IMR-90 (cell line): ENCODE measurements at regions not wholly inside any gene's neighbourhood (a gene's known extent, or its start where the extent isn't known, plus 50 kb on each side); places are given as distances from the start of the nearest gene placed in this dataset.

Experiments
- ATAC-seq: fragments of 200-7000 bp; cut with Tn5 transposase; 2 replicates; pipeline ENCODE4 v1.9.1; 2020; ENCODE audit warnings: low read depth, mild to moderate bottlenecking, moderate library complexity
- BruUV-seq: library from RNA; stranded (reverse); fragments of 400-500 nt; replicated peaks from 2 replicates; lab custom pipeline; 2021; lab: Mats Ljungman, UMichigan
- CTCF ChIA-PET: fragments of 300-600 bp; formaldehyde crosslinking; extraction: SDS; loops from one replicate; lab custom pipeline; 2021; ENCODE audit warnings: antibody characterized with exemption; lab: Yijun Ruan, JAX
- POLR2A ChIA-PET: fragments of 300-600 bp; sonication (Branson Sonifier 250); formaldehyde crosslinking; loops from one replicate; lab custom pipeline; 2022; ENCODE audit warnings: antibody characterized with exemption; ENCODE audit not compliant: unreplicated experiment; lab: Charles Lee
- DNase-seq: peaks from one replicate; pipeline ENCODE4 v3.0.0; 2013
- H2AFZ ChIP-seq: replicated peaks from 2 replicates; pipeline ENCODE3; 2013; ENCODE audit warnings: low read length, mild to moderate bottlenecking; ENCODE audit not compliant: poor library complexity
- H2AK5ac ChIP-seq: 2 replicates; pipeline ENCODE4 v1.6.1; 2013; ENCODE audit warnings: low read depth, low read length, inconsistent platforms
- H2AK9ac ChIP-seq: replicated peaks from 2 replicates; pipeline ENCODE3; 2013; ENCODE audit warnings: mild to moderate bottlenecking, low read depth, low read length, moderate library complexity; ENCODE audit not compliant: poor library complexity
- H2BK120ac ChIP-seq: 2 replicates; pipeline ENCODE4 v1.6.1; 2013; ENCODE audit warnings: low read depth, low read length, inconsistent platforms
- H2BK15ac ChIP-seq: 3 replicates; pipeline ENCODE4 v1.6.1; 2013; ENCODE audit warnings: low read depth, low read length, inconsistent platforms
- H2BK20ac ChIP-seq: 2 replicates; pipeline ENCODE4 v1.6.1; 2013; ENCODE audit warnings: low read depth, mild to moderate bottlenecking, inconsistent platforms, low read length, moderate library complexity
- H2BK5ac ChIP-seq: 2 replicates; pipeline ENCODE4 v1.6.1; 2013; ENCODE audit warnings: mild to moderate bottlenecking, low read depth, low read length, inconsistent platforms; ENCODE audit not compliant: poor library complexity, severe bottlenecking
- H3K14ac ChIP-seq: replicated peaks from 2 replicates; pipeline ENCODE4 v1.6.1; 2013; ENCODE audit warnings: low read depth, low read length, inconsistent platforms
- H3K18ac ChIP-seq: 2 replicates; pipeline ENCODE4 v1.6.1; 2013; ENCODE audit warnings: low read depth, low read length, control low read depth
- H3K23ac ChIP-seq: 2 replicates; pipeline ENCODE4 v1.6.1; 2013; ENCODE audit warnings: low read depth, low read length, inconsistent platforms
- H3K27ac ChIP-seq: 2 replicates; pipeline ENCODE4 v1.5.1; 2013; ENCODE audit warnings: mild to moderate bottlenecking, control low read depth, low read length; ENCODE audit not compliant: insufficient read depth
- H3K27me3 ChIP-seq: 2 replicates; pipeline ENCODE4 v1.6.1; 2013; ENCODE audit warnings: low read length; ENCODE audit not compliant: control insufficient read depth, insufficient read depth
- H3K36me3 ChIP-seq: 2 replicates; pipeline ENCODE4 v1.6.1; 2013; ENCODE audit warnings: low read length, mixed read lengths; ENCODE audit not compliant: control insufficient read depth, insufficient read depth
- H3K4ac ChIP-seq: 2 replicates; pipeline ENCODE4 v1.6.1; 2013; ENCODE audit warnings: low read depth, low read length, inconsistent platforms
- H3K4me1 ChIP-seq: 2 replicates; pipeline ENCODE4 v1.6.1; 2013; ENCODE audit warnings: low read length, mixed read lengths; ENCODE audit not compliant: control insufficient read depth, insufficient read depth
- H3K4me2 ChIP-seq: 2 replicates; pipeline ENCODE4 v1.6.1; 2013; ENCODE audit warnings: low read depth, mild to moderate bottlenecking, control low read depth, low read length, moderate library complexity
- H3K4me3 ChIP-seq: 2 replicates; pipeline ENCODE4 v1.5.1; 2013; ENCODE audit warnings: low read depth, mild to moderate bottlenecking, control low read depth, low read length, moderate library complexity; ENCODE audit not compliant: insufficient read depth
- H3K56ac ChIP-seq: 2 replicates; pipeline ENCODE4 v1.6.1; 2013; ENCODE audit warnings: low read length, inconsistent platforms; ENCODE audit not compliant: insufficient read depth; ENCODE audit errors: extremely low read depth
- H3K79me1 ChIP-seq, 2 experiments: 2 replicates each; pipeline ENCODE4 v1.6.1; 2013; ENCODE audit warnings: low read length in 2 of 2, inconsistent platforms in 1 of 2, low read depth in 1 of 2
- H3K9ac ChIP-seq: 2 replicates; pipeline ENCODE4 v1.6.1; 2013; ENCODE audit warnings: low read depth, low read length, control low read depth
- H3K9me1 ChIP-seq: 2 replicates; pipeline ENCODE4 v1.6.1; 2013; ENCODE audit warnings: low read length, inconsistent platforms; ENCODE audit not compliant: insufficient read depth
- H3K9me3 ChIP-seq: 2 replicates; pipeline ENCODE4 v1.6.1; 2013; ENCODE audit warnings: low read length; ENCODE audit not compliant: control insufficient read depth, insufficient read depth
- H4K20me1 ChIP-seq: 2 replicates; pipeline ENCODE4 v1.6.1; 2013; ENCODE audit warnings: low read length, inconsistent platforms; ENCODE audit not compliant: insufficient read depth
- H4K5ac ChIP-seq: 2 replicates; pipeline ENCODE4 v1.6.1; 2013; ENCODE audit warnings: mild to moderate bottlenecking, low read depth, low read length, control low read depth
- H4K8ac ChIP-seq, 2 experiments: 2 replicates each; pipeline ENCODE4 v1.6.1; 2013; ENCODE audit warnings: low read depth in 2 of 2, low read length in 2 of 2, control low read depth in 1 of 2, inconsistent platforms in 1 of 2
- H4K91ac ChIP-seq: 2 replicates; pipeline ENCODE4 v1.6.1; 2013; ENCODE audit warnings: low read depth, low read length, inconsistent platforms; ENCODE audit not compliant: insufficient read depth
- CHD1 ChIP-seq: IDR thresholded peaks from 2 replicates; pipeline ENCODE4 v1.6.1; 2012; ENCODE audit warnings: low read depth, low read length, improper control_type of control experiment
- MXI1 ChIP-seq: IDR thresholded peaks from 2 replicates; pipeline ENCODE4 v1.6.1; 2012; ENCODE audit warnings: low read depth, mild to moderate bottlenecking, low read length, moderate library complexity, borderline replicate concordance
- SMC3 ChIP-seq: fragments of 150-350 bp; IDR thresholded peaks from 2 replicates; pipeline ENCODE4 v1.6.1; 2016; ENCODE audit warnings: low read depth, mild to moderate bottlenecking, antibody characterized with exemption, low read length, moderate library complexity
- WGBS, 2 experiments: methylation state at CpG; one replicate each; pipeline versions ENCODE4 v1.1.5 to v1.1.7; 2013; ENCODE audit warnings: missing lambda C conversion rate in 2 of 2; ENCODE audit not compliant: insufficient read length in 1 of 2; ENCODE audit errors: extremely low coverage in 2 of 2; 5-methylcytosine and 5-hydroxymethylcytosine counted together
- dilution Hi-C: fragments of 300-500 bp; cut with HindIII; formaldehyde crosslinking; loops from one replicate; pipeline ENCODE4 v1.14.3; 2018; ENCODE audit warnings: low sequenced_read_pairs; ENCODE audit not compliant: unreplicated experiment
- in situ Hi-C: fragments of 300-500 bp; cut with MboI; formaldehyde crosslinking; loops from 3 replicates; pipeline ENCODE4 v1.14.3; 2019; ENCODE audit warnings: low sequenced_read_pairs, inconsistent platforms, mixed read lengths
- intact Hi-C: fragments of 100-400 bp; cut with micrococcal nuclease; formaldehyde crosslinking; loops from 2 replicates; pipeline ENCODE4 v1.10.0; 2022
- TF ChIP-seq, protein P1 (sequence below): fragments of 150-350 bp; IDR thresholded peaks from 2 replicates; pipeline ENCODE4 v1.6.1; 2017; ENCODE audit warnings: mild to moderate bottlenecking, antibody characterized with exemption, low read length, low read depth

- CTCF ChIA-PET, result interaction anchor here (1.4 kb wide), 1 partner anchor 8 kb away, joined by 5 read pairs; no protein-coding TSS in a partner anchor
- no peaks in the 10 kb centered on the region for H3K36me3 ChIP-seq
- no peak overlapping the region for H3K18ac ChIP-seq
- no peaks in the 10 kb centered on the region for H4K20me1 ChIP-seq
- no peak overlapping the region for H4K8ac ChIP-seq
- H4K5ac ChIP-seq, result no peak overlapping the region
- H3K4me1 ChIP-seq, result no peaks in the 10 kb centered on the region; the same call in 1 of the 2 replicates
- H3K4ac ChIP-seq, result no peak overlapping the region
- peaks cover 7% of the 10 kb centered on the region for H3K27me3 ChIP-seq
- no peak overlapping the region for H3K27ac ChIP-seq
- no peak overlapping the region for H2BK120ac ChIP-seq
- H2BK20ac ChIP-seq, result no peak overlapping the region
- dilution Hi-C loops (no loop called here), in situ Hi-C loops (no loop called here), intact Hi-C loops (no loop called here)
- POLR2A ChIA-PET, result no interaction called here
- no peaks in the 10 kb centered on the region; the same call in 1 of the 2 replicates for H3K9me1 ChIP-seq
- H2AFZ ChIP-seq, result no peak overlapping the region
- H3K14ac ChIP-seq, result no peak overlapping the region
- BruUV-seq, result no TSS peak
- H2AK5ac ChIP-seq, result no peak overlapping the region
- no peaks in the 10 kb centered on the region for H3K9me3 ChIP-seq
- WGBS, 2 experiments, result no CpG with 5 or more reads among the region's 2 CpGs
- no peak overlapping the region for H4K91ac ChIP-seq
- H3K56ac ChIP-seq, result no peak overlapping the region
- no peak overlapping the region for H2AK9ac ChIP-seq
- DNase-seq (no peak), ATAC-seq (no peak)
- no peak overlapping the region for H3K9ac ChIP-seq
- H2BK5ac ChIP-seq, result no peak overlapping the region
- H2BK15ac ChIP-seq, result no peak overlapping the region
- TF ChIP-seq CHD1, result no peak
- no peak for TF ChIP-seq SMC3
- TF ChIP-seq, protein P1, sequence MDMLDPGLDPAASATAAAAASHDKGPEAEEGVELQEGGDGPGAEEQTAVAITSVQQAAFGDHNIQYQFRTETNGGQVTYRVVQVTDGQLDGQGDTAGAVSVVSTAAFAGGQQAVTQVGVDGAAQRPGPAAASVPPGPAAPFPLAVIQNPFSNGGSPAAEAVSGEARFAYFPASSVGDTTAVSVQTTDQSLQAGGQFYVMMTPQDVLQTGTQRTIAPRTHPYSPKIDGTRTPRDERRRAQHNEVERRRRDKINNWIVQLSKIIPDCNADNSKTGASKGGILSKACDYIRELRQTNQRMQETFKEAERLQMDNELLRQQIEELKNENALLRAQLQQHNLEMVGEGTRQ, result no peak
- TF ChIP-seq MXI1, result no peak
- H3K79me1 ChIP-seq, result no peaks in the 10 kb centered on the region
- H3K4me2 ChIP-seq, result no peak overlapping the region
- no peak overlapping the region for H3K23ac ChIP-seq
- H3K4me3 ChIP-seq, result no peak overlapping the region
Observed at GRCh38 chr6:149223904-149224351, 93.6 kb upstream of the TAB2 start.
